Thoracic aorta (tissue), 2 donors: ENCODE measurements at regions not wholly inside any gene's neighbourhood (a gene's known extent, or its start where the extent isn't known, plus 50 kb on each side); places are given as distances from the start of the nearest gene placed in this dataset.

Source experiments
- ATAC-seq: fragments of 150-250 bp; one replicate; pipeline ENCODE4 v1.8.0; 2017; ENCODE audit warnings: low read depth; ENCODE audit not compliant: insufficient number of reproducible peaks, low FRiP score
- DNase-seq: peaks from one replicate; pipeline ENCODE4 v3.0.0-alpha.2; 2020; ENCODE audit warnings: low spot score
- H3K27ac ChIP-seq, 2 donors: fragments of 200-600 bp; sonication (generic); 1 replicate in 1 of 2; 2 replicates in 1 of 2; pipeline ENCODE4 v1.5.1; 2016; ENCODE audit warnings: mild to moderate bottlenecking in 2 of 2, moderate library complexity in 2 of 2
- H3K27me3 ChIP-seq: fragments of 200-600 bp; sonication (generic); replicated peaks from 2 replicates; pipeline ENCODE4 v1.6.0; 2016; ENCODE audit warnings: mild to moderate bottlenecking; ENCODE audit not compliant: insufficient read depth
- H3K36me3 ChIP-seq: fragments of 200-600 bp; sonication (generic); one replicate; pipeline ENCODE4 v1.5.1; 2016
- H3K4me1 ChIP-seq, 2 donors: fragments of 200-600 bp; sonication (generic); 1 replicate in 1 of 2; 2 replicates in 1 of 2; pipeline versions ENCODE4 v1.5.1 to v1.6.0; 2016; ENCODE audit warnings: low read depth in 2 of 2, mild to moderate bottlenecking in 1 of 2; ENCODE audit not compliant: control insufficient read depth in 1 of 2
- H3K4me3 ChIP-seq: fragments of 200-600 bp; sonication (generic); 2 replicates; pipeline ENCODE4 v1.5.1; 2016; ENCODE audit warnings: mild to moderate bottlenecking
- H3K9me3 ChIP-seq: fragments of 200-600 bp; sonication (generic); 2 replicates; pipeline ENCODE4 v1.5.1; 2016
- TF ChIP-seq, protein P1 (sequence below): fragments of 200-600 bp; sonication (generic); IDR thresholded peaks from one replicate; pipeline ENCODE4 v1.5.1; 2019; ENCODE audit warnings: antibody characterized with exemption

DNA sequence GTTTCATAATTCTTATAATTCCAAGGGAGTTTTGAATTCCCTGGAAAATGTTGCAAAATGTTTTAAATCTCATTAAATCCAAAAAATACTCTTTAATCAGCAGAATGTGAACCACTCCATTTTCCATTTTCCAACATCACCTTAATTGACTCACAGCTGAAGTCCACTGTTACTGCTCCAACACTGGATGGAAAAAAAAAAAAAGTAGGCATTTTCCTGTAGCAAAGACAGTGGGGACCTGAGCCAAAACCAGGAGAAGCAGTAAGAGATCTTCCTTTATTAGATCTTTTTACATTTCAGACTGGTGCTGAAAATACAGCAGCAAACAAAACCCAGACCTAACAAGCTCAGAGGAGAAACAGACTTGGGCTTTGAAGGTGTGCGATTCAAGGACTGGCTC lies 62.4 kb upstream of the SPATS2L start:
- Histone ChIP-seq H3K27ac (no peak overlapping the region), H3K36me3 (no peaks in the 10 kb centered on the region), H3K4me1 (peaks cover 3 to 13% of the 10 kb centered on the region in 2 donors), H3K27me3 (no peaks in the 10 kb centered on the region), H3K9me3 (no peaks in the 10 kb centered on the region), H3K4me3 (peak overlapping the region; percentile 50)
- ATAC-seq (no peak), DNase-seq (no peak)
- TF ChIP-seq, protein P1, sequence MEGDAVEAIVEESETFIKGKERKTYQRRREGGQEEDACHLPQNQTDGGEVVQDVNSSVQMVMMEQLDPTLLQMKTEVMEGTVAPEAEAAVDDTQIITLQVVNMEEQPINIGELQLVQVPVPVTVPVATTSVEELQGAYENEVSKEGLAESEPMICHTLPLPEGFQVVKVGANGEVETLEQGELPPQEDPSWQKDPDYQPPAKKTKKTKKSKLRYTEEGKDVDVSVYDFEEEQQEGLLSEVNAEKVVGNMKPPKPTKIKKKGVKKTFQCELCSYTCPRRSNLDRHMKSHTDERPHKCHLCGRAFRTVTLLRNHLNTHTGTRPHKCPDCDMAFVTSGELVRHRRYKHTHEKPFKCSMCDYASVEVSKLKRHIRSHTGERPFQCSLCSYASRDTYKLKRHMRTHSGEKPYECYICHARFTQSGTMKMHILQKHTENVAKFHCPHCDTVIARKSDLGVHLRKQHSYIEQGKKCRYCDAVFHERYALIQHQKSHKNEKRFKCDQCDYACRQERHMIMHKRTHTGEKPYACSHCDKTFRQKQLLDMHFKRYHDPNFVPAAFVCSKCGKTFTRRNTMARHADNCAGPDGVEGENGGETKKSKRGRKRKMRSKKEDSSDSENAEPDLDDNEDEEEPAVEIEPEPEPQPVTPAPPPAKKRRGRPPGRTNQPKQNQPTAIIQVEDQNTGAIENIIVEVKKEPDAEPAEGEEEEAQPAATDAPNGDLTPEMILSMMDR, result no peak

DNA sequence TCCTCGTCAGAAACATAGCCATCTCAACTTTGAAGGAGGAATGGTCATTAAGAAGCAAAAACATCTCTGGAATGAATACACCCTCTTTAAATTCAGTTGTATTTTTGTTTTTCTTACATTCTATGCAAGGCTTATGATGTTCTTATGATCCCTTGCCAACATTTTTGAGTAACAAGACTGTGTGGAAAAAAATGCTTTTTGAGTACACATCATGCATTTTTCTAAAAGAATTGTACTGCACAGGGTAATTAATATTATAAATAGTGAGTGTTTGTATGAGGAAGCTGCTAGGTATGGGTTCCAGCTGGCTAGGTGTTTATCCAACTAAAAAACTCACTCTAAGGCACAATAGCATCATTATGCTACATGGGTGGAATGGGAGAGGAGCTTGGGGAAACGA lies 59.0 kb upstream of the SPATS2L start:
- Histone ChIP-seq H3K27ac (no peak overlapping the region), H3K27me3 (no peaks in the 10 kb centered on the region), H3K4me1 (peaks cover 3 to 13% of the 10 kb centered on the region in 2 donors), H3K36me3 (no peaks in the 10 kb centered on the region), H3K4me3 (no peak overlapping the region), H3K9me3 (no peaks in the 10 kb centered on the region)
- TF ChIP-seq, protein P1, result no peak
- DNase-seq (no peak), ATAC-seq (no peak)

DNA sequence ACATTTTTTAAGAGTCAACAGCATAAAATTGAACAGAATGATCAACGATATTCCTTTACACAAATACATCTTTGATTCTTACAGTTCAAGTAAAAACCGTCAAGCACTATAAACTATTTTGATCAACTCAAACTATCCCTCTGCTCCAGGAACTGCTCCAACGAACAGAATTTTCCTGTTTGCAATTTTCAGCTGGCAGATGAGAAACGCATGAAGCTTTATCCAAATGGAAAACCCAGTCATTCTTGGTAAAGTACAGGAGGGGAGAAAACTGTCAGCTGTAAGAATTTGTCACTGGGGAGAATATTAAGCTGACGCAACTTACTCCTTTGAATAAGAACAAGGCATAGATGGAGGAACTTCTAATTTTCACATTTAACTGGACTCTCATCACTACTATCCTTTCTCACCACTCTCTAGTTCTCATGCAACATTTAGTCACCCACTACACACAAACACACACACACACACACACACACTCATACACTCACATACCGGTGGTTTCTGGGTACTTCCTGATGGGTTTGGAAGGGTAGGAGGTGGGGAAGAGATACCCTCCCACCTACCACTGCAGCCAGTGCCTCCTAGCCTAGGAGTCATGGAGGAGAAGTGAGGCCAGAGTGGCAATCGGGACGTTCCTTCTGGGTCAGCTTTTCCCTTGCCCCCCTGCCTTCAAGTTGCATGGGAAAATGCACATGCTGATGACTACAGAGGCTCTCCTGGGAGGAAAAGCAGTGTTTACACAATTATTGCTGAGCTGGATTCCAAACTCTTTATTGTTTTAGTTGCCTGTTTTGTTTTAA lies 54.0 kb upstream of the SPATS2L start:
- Histone ChIP-seq H3K9me3 (no peaks in the 10 kb centered on the region), H3K27ac (no peak overlapping the region), H3K4me3 (no peak overlapping the region), H3K36me3 (no peaks in the 10 kb centered on the region), H3K27me3 (no peaks in the 10 kb centered on the region), H3K4me1 (no peaks in the 10 kb centered on the region)
- ATAC-seq, result no peak
- no peak for DNase-seq
- TF ChIP-seq, protein P1, result no peak

DNA sequence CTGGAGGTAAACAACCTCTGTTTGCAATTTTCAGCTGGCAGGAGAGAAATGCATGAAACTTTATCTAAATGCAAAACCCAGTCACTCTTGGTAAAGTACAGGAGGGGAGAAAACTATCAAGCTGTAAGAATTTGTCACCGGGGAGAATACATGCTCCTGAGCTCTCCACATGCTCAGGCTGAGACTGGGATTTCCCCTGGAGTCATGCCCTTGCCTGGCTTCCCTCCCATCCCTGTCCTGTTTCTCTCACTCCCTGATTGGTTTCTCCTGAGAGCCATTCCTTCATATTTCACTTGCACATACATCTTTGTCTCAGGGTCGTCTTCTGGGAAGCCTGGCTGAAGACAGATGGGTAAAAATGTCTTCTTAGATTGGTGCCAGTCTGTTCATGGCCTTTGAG lies 52.9 kb upstream of the SPATS2L start:
- no peak overlapping the region for H3K4me3 ChIP-seq
- H3K27me3 ChIP-seq, result no peaks in the 10 kb centered on the region
- H3K27ac ChIP-seq, result no peak overlapping the region
- no peaks in the 10 kb centered on the region for H3K4me1 ChIP-seq
- no peak for ATAC-seq
- H3K36me3 ChIP-seq, result no peaks in the 10 kb centered on the region
- H3K9me3 ChIP-seq, result no peaks in the 10 kb centered on the region
- no peak for DNase-seq
- TF ChIP-seq, protein P1, result no peak

DNA sequence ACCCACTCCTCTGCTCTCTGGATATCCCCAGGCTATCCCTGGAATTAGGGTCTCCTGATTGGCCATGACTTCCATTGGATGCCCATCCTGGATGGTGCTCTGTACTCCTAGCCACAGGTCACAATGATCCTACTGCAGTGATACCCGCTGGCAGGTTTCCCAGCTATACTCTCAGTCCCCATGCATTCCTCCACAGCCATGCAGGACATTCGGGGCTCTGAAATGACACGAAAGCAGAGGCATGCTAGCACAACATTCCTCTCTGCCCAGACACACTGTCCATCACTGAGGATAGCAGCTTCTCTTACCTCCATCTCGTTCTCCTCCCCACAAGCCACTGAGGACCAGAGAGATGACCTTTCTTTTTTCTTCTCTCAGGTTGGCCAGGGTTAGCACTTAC lies 51.7 kb upstream of the SPATS2L start:
- H3K4me3 ChIP-seq, result no peak overlapping the region
- no peak for ATAC-seq
- H3K4me1 ChIP-seq, result no peaks in the 10 kb centered on the region
- H3K27me3 ChIP-seq, result no peaks in the 10 kb centered on the region
- H3K27ac ChIP-seq, result no peak overlapping the region
- no peaks in the 10 kb centered on the region for H3K9me3 ChIP-seq
- DNase-seq, result no peak
- TF ChIP-seq, protein P1, result no peak
- no peaks in the 10 kb centered on the region for H3K36me3 ChIP-seq
